WTC11 (cell line): ENCODE measurements at regions not wholly inside any gene's neighbourhood (a gene's known extent, or its start where the extent isn't known, plus 50 kb on each side); places are given as distances from the start of the nearest gene placed in this dataset.

ENCODE experiments used
- ATAC-seq: fragments of 200-7000 bp; cut with Tn5 transposase; 2 replicates; pipeline ENCODE4 v1.10.0; 2021; ENCODE audit warnings: mild to moderate bottlenecking, moderate library complexity
- CTCF ChIA-PET: fragments of 300-600 bp; sonication (Branson Sonifier 250); formaldehyde crosslinking; loops from one replicate; lab custom pipeline; 2021; ENCODE audit warnings: antibody characterized with exemption; lab: Charles Lee
- POLR2A ChIA-PET: fragments of 350-600 bp; sonication (Branson Sonifier 250); formaldehyde crosslinking; loops from one replicate; lab custom pipeline; 2021; ENCODE audit warnings: antibody characterized with exemption; lab: Charles Lee
- DNase-seq: peaks from one replicate; pipeline ENCODE4 v3.0.0; 2021; ENCODE audit warnings: low spot score
- H3K27ac Mint-ChIP-seq: 2 replicates; pipeline ENCODE4 v1.8.0; 2021; ENCODE audit warnings: mixed read lengths
- H3K27me3 Mint-ChIP-seq: 2 replicates; pipeline ENCODE4 v1.8.0; 2021; ENCODE audit warnings: low read depth, mild to moderate bottlenecking, moderate library complexity, mixed read lengths
- H3K36me3 Mint-ChIP-seq: 2 replicates; pipeline ENCODE4 v1.8.0; 2021; ENCODE audit warnings: mixed read lengths
- H3K4me1 Mint-ChIP-seq: 2 replicates; pipeline ENCODE4 v1.8.0; 2022; ENCODE audit warnings: mixed read lengths
- H3K4me3 Mint-ChIP-seq: 2 replicates; pipeline ENCODE4 v1.8.0; 2021; ENCODE audit warnings: mild to moderate bottlenecking, moderate library complexity, mixed read lengths
- H3K9me3 Mint-ChIP-seq: 2 replicates; pipeline ENCODE4 v1.8.0; 2021; ENCODE audit warnings: mixed read lengths
- CBFB ChIP-seq: sonication (generic); formaldehyde crosslinking; IDR thresholded peaks from 2 replicates; pipeline ENCODE4 v1.8.1; 2022; ENCODE audit warnings: mild to moderate bottlenecking, low read depth, missing genetic modification reagents
- EMX1 ChIP-seq: fragments of 250-450 bp; sonication (Bioruptor Pico); IDR thresholded peaks from 2 replicates; pipeline ENCODE4 v1.8.0; 2021; ENCODE audit warnings: mild to moderate bottlenecking
- GTF2I ChIP-seq: fragments of 250-450 bp; sonication (Bioruptor Pico); conservative IDR thresholded peaks from 2 replicates; pipeline ENCODE4 v1.4.0; 2021; ENCODE audit warnings: mild to moderate bottlenecking
- HMGA2 ChIP-seq: fragments of 250-450 bp; sonication (Bioruptor Pico); IDR thresholded peaks from 2 replicates; pipeline ENCODE4 v1.4.0; 2021; ENCODE audit warnings: mild to moderate bottlenecking, moderate library complexity
- JAZF1 ChIP-seq: fragments of 250-450 bp; sonication (Bioruptor Pico); IDR thresholded peaks from 2 replicates; pipeline ENCODE4 v1.9.0; 2021; ENCODE audit warnings: moderate library complexity, mild to moderate bottlenecking, inconsistent platforms
- NR3C1 ChIP-seq: sonication (generic); formaldehyde crosslinking; conservative IDR thresholded peaks from 2 replicates; pipeline ENCODE4 v1.8.1; 2023; ENCODE audit warnings: low read depth, mild to moderate bottlenecking, missing genetic modification reagents
- RELA ChIP-seq: sonication (generic); formaldehyde crosslinking; IDR thresholded peaks from 2 replicates; pipeline ENCODE4 v1.8.1; 2022; ENCODE audit warnings: missing genetic modification reagents, mild to moderate bottlenecking, borderline replicate concordance
- SP1 ChIP-seq: sonication (generic); formaldehyde crosslinking; conservative IDR thresholded peaks from 2 replicates; pipeline ENCODE4 v1.8.1; 2022; ENCODE audit warnings: missing genetic modification reagents
- TP53 ChIP-seq: sonication (generic); formaldehyde crosslinking; IDR thresholded peaks from 2 replicates; pipeline ENCODE4 v1.8.1; 2023; ENCODE audit warnings: mild to moderate bottlenecking, missing genetic modification reagents
- ZNF263 ChIP-seq: sonication (generic); formaldehyde crosslinking; IDR thresholded peaks from 2 replicates; pipeline ENCODE4 v1.8.1; 2022; ENCODE audit warnings: low read depth, mild to moderate bottlenecking, moderate library complexity, missing genetic modification reagents
- TF ChIP-seq, protein P1 (sequence below): sonication (generic); formaldehyde crosslinking; IDR thresholded peaks from 2 replicates; pipeline ENCODE4 v1.8.1; 2022; ENCODE audit warnings: low read depth, mild to moderate bottlenecking, moderate library complexity, missing genetic modification reagents, borderline replicate concordance
- TF ChIP-seq, protein P2 (sequence below): sonication (generic); formaldehyde crosslinking; IDR thresholded peaks from 2 replicates; pipeline ENCODE4 v1.8.0; 2022; ENCODE audit warnings: mild to moderate bottlenecking, missing genetic modification reagents
- TF ChIP-seq, protein P3 (sequence below): sonication (generic); formaldehyde crosslinking; conservative IDR thresholded peaks from 2 replicates; pipeline ENCODE4 v1.8.1; 2023; ENCODE audit warnings: mild to moderate bottlenecking, low read depth, missing genetic modification reagents, moderate library complexity
- TF ChIP-seq, protein P4 (sequence below): sonication (generic); formaldehyde crosslinking; IDR thresholded peaks from 2 replicates; pipeline ENCODE4 v1.8.0; 2022; ENCODE audit warnings: mild to moderate bottlenecking, missing genetic modification reagents
- TF ChIP-seq, protein P5 (sequence below): sonication (generic); formaldehyde crosslinking; IDR thresholded peaks from 2 replicates; pipeline ENCODE4 v1.8.1; 2022; ENCODE audit warnings: mild to moderate bottlenecking, moderate library complexity, missing genetic modification reagents
- TF ChIP-seq, protein P6 (sequence below): fragments of 250-450 bp; sonication (Bioruptor Pico); IDR thresholded peaks from 2 replicates; pipeline ENCODE4 v1.9.0; 2021; ENCODE audit warnings: mild to moderate bottlenecking
- TF ChIP-seq, protein P7 (sequence below): sonication (generic); formaldehyde crosslinking; IDR thresholded peaks from 2 replicates; pipeline ENCODE4 v1.8.0; 2022; ENCODE audit warnings: mild to moderate bottlenecking, missing genetic modification reagents

DNA sequence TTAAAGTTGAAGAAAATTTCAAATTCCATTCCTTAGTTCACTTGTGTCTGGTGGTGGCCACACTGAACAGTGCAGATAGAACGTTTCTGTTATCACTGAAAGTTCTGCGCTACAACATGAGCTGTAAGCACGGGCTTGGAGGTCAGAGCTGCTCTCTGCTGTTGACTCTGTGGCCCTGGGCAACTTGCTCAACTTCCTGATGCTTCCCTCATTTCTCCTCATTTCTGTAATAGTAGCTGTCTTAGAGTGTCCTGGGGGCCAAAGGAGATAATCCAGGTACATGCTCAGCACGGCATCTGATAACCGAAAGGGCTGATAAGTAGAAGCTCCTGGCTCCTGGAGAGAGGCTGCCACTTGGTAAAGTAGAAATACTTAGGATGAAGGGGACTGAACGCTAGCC is 92.3 kb upstream of the DUSP5 start (continued):
- TF ChIP-seq, protein P1, sequence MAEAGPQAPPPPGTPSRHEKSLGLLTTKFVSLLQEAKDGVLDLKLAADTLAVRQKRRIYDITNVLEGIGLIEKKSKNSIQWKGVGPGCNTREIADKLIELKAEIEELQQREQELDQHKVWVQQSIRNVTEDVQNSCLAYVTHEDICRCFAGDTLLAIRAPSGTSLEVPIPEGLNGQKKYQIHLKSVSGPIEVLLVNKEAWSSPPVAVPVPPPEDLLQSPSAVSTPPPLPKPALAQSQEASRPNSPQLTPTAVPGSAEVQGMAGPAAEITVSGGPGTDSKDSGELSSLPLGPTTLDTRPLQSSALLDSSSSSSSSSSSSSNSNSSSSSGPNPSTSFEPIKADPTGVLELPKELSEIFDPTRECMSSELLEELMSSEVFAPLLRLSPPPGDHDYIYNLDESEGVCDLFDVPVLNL (CRISPR knock-in tag): no peak
- no peak for TF ChIP-seq CBFB
- TF ChIP-seq, protein P2, sequence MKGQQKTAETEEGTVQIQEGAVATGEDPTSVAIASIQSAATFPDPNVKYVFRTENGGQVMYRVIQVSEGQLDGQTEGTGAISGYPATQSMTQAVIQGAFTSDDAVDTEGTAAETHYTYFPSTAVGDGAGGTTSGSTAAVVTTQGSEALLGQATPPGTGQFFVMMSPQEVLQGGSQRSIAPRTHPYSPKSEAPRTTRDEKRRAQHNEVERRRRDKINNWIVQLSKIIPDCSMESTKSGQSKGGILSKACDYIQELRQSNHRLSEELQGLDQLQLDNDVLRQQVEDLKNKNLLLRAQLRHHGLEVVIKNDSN (CRISPR knock-in tag): no peak
- TF ChIP-seq TP53 (CRISPR knock-in tag): no peak

DNA sequence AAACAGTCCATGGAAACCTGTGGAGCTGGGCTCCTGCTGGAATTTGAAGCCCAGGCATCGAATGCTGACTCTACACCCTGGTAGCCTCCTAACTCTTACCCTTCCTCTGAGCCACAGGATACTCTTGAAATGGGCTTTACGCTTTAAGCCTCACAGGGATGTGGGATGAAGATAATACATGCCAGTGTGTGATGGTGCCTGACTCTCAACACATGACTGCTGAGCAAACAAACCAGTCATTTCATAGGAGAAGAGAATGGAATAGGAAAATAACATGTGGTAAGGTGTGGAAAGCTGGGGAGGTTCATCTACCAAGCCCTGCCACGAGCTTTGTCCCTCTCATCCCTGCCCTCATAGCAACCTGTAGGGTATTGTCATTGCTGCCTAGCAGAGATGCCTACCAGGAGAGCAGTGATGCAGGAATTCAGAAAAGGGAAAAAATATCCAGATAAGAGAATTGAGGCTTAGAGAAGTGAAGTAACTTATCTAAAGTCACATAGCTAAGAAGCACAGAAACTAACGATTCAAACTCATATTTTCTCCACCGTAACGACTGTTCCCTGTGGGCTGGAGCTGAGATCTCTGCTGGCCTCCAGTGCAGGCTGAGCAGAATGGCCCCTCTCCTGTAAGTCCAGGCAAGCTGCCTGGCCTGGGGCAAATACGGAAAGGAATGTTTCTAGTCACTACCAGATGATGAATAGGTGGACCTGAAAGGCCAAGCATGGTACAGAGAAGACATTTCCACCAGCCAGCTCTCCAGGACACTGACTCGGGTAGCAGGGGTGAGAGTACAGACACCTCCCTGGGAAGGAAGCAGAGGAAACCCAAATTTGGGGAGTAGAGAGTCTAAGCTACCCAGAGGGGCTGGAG is 90.2 kb upstream of the DUSP5 start:
- Mint-ChIP-seq H3K4me3 (no peak overlapping the region), H3K27ac (no peak overlapping the region), H3K36me3 (no peaks in the 10 kb centered on the region), H3K27me3 (0 out of 2 replicates have a peak, but pooled peaks cover 2% of the 10 kb centered on the region), H3K4me1 (peaks cover 22% of the 10 kb centered on the region), H3K9me3 (no peaks in the 10 kb centered on the region)
- no peak for DNase-seq
- TF ChIP-seq HMGA2 (CRISPR knock-in tag): no peak
- ChIA-PET CTCF (interaction anchor here (0.9 to 1.8 kb wide), 3 partner anchors 15 to 140 kb away, joined by 3 to 11 read pairs (median 3); no protein-coding TSS in a partner anchor), POLR2A (interaction anchor here (2.0 kb wide), 1 partner anchor 91 kb away, joined by 6 read pairs; no protein-coding TSS in a partner anchor)
- ATAC-seq: peak; percentile 12

DNA sequence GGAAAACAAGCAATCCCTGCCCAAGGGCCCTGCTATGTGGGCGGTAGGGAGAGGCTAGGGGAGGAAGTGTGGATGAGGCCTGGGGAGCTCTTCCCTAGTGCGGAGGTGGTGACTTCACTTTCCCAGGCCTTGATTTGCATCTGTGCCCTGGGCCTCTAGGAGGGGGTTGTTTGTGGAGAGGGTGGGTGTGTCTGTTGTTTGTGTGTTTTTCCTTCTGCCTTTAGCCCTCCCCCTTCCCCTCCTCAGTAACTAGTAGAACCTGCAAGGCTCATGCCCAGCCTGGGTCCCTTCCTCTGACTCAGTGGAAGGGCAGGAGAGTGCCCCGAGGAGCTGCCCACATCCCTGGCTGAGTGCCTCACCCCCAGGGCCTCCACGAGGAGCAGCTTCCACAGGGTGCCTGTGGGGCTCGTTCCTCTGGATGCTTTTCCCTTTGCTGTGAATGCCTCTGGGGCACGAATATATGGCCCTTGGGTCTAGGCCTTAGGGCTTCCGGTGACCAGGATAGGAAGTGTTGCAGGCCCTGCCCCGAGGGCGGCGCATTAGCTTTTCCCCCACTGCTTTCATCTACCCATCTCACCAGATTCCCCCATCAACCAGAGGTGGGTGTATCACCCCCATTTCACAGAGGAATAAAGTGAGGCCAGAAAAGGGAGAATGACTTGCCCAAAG is 89.4 kb upstream of the DUSP5 start:
- Mint-ChIP-seq H3K9me3 (no peaks in the 10 kb centered on the region), H3K36me3 (no peaks in the 10 kb centered on the region), H3K4me1 (peaks cover 22% of the 10 kb centered on the region), H3K27ac (no peak overlapping the region), H3K4me3 (no peak overlapping the region), H3K27me3 (0 out of 2 replicates have a peak, but pooled peaks cover 2% of the 10 kb centered on the region)
- POLR2A ChIA-PET: interaction anchor here (2.0 kb wide), 1 partner anchor 91 kb away, joined by 6 read pairs; no protein-coding TSS in a partner anchor
- peak; percentile 90 for ATAC-seq
- peak; percentile 26 for DNase-seq
- CTCF ChIA-PET: interaction anchor here (0.9 to 1.8 kb wide), 2 partner anchors 14 to 54 kb away, joined by 3 to 11 read pairs; no protein-coding TSS in a partner anchor
- no peak for TF ChIP-seq JAZF1 (CRISPR knock-in tag)
- no peak for TF ChIP-seq GTF2I
- no peak for TF ChIP-seq ZNF263 (CRISPR knock-in tag)
- TF ChIP-seq, protein P3, sequence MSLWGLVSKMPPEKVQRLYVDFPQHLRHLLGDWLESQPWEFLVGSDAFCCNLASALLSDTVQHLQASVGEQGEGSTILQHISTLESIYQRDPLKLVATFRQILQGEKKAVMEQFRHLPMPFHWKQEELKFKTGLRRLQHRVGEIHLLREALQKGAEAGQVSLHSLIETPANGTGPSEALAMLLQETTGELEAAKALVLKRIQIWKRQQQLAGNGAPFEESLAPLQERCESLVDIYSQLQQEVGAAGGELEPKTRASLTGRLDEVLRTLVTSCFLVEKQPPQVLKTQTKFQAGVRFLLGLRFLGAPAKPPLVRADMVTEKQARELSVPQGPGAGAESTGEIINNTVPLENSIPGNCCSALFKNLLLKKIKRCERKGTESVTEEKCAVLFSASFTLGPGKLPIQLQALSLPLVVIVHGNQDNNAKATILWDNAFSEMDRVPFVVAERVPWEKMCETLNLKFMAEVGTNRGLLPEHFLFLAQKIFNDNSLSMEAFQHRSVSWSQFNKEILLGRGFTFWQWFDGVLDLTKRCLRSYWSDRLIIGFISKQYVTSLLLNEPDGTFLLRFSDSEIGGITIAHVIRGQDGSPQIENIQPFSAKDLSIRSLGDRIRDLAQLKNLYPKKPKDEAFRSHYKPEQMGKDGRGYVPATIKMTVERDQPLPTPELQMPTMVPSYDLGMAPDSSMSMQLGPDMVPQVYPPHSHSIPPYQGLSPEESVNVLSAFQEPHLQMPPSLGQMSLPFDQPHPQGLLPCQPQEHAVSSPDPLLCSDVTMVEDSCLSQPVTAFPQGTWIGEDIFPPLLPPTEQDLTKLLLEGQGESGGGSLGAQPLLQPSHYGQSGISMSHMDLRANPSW (CRISPR knock-in tag): no peak
- TF ChIP-seq, protein P4, sequence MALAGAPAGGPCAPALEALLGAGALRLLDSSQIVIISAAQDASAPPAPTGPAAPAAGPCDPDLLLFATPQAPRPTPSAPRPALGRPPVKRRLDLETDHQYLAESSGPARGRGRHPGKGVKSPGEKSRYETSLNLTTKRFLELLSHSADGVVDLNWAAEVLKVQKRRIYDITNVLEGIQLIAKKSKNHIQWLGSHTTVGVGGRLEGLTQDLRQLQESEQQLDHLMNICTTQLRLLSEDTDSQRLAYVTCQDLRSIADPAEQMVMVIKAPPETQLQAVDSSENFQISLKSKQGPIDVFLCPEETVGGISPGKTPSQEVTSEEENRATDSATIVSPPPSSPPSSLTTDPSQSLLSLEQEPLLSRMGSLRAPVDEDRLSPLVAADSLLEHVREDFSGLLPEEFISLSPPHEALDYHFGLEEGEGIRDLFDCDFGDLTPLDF (CRISPR knock-in tag): no peak
- TF ChIP-seq, protein P5, sequence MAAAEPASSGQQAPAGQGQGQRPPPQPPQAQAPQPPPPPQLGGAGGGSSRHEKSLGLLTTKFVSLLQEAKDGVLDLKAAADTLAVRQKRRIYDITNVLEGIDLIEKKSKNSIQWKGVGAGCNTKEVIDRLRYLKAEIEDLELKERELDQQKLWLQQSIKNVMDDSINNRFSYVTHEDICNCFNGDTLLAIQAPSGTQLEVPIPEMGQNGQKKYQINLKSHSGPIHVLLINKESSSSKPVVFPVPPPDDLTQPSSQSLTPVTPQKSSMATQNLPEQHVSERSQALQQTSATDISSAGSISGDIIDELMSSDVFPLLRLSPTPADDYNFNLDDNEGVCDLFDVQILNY (CRISPR knock-in tag): no peak
- TF ChIP-seq, protein P6, sequence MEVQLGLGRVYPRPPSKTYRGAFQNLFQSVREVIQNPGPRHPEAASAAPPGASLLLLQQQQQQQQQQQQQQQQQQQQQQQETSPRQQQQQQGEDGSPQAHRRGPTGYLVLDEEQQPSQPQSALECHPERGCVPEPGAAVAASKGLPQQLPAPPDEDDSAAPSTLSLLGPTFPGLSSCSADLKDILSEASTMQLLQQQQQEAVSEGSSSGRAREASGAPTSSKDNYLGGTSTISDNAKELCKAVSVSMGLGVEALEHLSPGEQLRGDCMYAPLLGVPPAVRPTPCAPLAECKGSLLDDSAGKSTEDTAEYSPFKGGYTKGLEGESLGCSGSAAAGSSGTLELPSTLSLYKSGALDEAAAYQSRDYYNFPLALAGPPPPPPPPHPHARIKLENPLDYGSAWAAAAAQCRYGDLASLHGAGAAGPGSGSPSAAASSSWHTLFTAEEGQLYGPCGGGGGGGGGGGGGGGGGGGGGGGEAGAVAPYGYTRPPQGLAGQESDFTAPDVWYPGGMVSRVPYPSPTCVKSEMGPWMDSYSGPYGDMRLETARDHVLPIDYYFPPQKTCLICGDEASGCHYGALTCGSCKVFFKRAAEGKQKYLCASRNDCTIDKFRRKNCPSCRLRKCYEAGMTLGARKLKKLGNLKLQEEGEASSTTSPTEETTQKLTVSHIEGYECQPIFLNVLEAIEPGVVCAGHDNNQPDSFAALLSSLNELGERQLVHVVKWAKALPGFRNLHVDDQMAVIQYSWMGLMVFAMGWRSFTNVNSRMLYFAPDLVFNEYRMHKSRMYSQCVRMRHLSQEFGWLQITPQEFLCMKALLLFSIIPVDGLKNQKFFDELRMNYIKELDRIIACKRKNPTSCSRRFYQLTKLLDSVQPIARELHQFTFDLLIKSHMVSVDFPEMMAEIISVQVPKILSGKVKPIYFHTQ: no peak
- TF ChIP-seq, protein P7, sequence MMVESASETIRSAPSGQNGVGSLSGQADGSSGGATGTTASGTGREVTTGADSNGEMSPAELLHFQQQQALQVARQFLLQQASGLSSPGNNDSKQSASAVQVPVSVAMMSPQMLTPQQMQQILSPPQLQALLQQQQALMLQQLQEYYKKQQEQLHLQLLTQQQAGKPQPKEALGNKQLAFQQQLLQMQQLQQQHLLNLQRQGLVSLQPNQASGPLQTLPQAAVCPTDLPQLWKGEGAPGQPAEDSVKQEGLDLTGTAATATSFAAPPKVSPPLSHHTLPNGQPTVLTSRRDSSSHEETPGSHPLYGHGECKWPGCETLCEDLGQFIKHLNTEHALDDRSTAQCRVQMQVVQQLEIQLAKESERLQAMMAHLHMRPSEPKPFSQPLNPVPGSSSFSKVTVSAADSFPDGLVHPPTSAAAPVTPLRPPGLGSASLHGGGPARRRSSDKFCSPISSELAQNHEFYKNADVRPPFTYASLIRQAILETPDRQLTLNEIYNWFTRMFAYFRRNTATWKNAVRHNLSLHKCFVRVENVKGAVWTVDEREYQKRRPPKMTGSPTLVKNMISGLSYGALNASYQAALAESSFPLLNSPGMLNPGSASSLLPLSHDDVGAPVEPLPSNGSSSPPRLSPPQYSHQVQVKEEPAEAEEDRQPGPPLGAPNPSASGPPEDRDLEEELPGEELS (CRISPR knock-in tag): no peak
- no peak for TF ChIP-seq EMX1 (CRISPR knock-in tag)
- TF ChIP-seq RELA: no peak
- TF ChIP-seq NR3C1 (CRISPR knock-in tag): no peak
- TF ChIP-seq, protein P1 (CRISPR knock-in tag): no peak
- no peak for TF ChIP-seq SP1 (CRISPR knock-in tag)
